B cell (primary cell): ENCODE measurements at regions not wholly inside any gene's neighbourhood (a gene's known extent, or its start where the extent isn't known, plus 50 kb on each side); places are given as distances from the start of the nearest gene placed in this dataset.

Source experiments
- CTCF ChIP-seq: fragments of 200-600 bp; IDR thresholded peaks from one replicate; pipeline ENCODE4 v1.8.0; 2022; ENCODE audit warnings: antibody characterized with exemption, mild to moderate bottlenecking
- EZH2 ChIP-seq: IDR thresholded peaks from 2 replicates; pipeline ENCODE4 v1.6.1; 2012; ENCODE audit warnings: borderline replicate concordance, low read depth, mild to moderate bottlenecking, moderate library complexity, low read length; ENCODE audit not compliant: insufficient read depth, poor library complexity, severe bottlenecking

DNA sequence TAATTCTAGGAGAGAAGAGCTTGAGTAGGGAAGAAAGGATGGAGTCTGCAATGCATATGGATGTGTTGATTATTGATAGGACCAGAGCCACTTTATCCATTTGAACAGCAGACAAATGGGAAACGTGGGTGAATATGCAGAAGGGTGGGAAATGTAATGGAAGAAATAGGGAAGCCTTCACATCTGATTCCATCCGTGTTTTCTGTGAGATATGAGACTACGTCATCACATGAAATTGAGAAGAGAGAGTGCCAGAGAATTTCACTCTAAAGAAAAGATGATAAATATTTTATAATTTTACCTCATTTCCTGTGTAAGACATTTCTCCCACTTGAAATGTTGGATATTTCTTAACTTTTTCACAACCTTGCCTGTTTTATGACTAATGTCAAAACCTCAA lies 788.4 kb upstream of the FAM98A start:
- TF ChIP-seq CTCF = no peak
- TF ChIP-seq EZH2 = no peak
